Stimulated activated CD4-positive, alpha-beta T cell treated with anti-CD3 and anti-CD28 coated beads, Interleukin-12 subunit alpha, Interleukin-12 subunit beta, amount 100 ng/mL, for 48 hours (primary cell): ENCODE measurements at regions not wholly inside any gene's neighbourhood (a gene's known extent, or its start where the extent isn't known, plus 50 kb on each side); places are given as distances from the start of the nearest gene placed in this dataset.

Experiments used
- DNase-seq, 3 donors: peaks; one replicate each; pipeline ENCODE4 v3.0.0-alpha.2; 2020; ENCODE audit warnings: low read depth in 2 of 3, low spot score in 1 of 3

DNA sequence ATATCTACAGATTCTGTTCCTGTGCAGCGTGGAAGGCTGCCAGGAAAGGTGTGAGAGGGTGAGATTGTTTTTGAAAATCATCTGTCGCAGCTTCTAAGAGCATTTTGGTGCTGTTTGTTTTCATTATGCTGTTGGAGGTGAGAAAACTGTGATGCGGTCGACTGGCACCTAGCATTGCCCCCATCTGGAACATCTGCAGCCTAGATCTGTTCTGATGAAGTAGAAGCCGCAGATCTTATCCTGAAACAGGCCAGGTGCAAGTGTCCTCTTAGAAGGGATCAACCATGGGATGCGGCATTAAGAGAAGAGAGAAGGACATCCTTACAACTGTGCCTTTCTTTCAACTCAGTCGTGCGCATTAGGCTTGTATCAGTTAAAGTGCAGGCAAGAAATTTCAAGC is 167.3 kb downstream of the CDH26 start:
- DNase-seq: no peak

DNA sequence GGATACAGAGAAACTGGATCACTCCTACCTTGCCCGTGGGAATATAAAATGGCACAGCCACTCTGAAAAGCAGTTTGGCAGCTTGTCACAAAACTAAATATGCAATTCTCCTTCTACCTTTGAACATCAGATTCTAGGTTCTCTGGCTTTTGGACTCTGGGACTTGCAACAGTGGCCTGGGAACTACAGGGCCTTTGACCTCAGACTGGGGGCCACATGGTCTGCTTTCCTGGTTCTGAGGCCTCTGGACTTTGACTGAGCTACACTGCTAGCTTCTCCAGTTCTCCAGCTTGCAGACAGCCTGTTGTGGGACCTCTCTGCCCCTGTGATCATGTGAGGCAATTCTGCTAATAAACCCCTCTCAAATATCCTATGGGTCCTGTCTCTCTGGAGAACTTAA is 168.8 kb downstream of the CDH26 start:
- no peak for DNase-seq

DNA sequence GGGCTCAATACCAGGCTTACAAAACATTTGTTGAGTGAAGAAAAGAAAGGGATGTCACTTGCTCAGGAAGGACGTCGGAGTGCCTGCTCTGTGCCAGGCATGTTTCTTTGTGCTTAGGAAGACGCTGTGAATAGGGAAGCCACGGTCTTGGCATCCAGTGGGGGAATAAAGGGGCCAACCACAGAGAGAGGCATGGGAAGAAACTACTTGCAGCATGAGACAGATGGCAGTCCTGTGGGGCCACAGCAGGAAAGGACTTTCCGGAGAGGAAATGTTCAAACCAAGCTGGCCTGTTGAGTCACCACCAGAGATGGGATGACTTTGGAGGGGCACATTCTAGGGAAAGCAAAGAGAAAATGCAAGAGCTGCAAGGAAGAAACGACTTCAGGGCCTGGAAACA is 173.2 kb downstream of the CDH26 start:
- DNase-seq: no peak

DNA sequence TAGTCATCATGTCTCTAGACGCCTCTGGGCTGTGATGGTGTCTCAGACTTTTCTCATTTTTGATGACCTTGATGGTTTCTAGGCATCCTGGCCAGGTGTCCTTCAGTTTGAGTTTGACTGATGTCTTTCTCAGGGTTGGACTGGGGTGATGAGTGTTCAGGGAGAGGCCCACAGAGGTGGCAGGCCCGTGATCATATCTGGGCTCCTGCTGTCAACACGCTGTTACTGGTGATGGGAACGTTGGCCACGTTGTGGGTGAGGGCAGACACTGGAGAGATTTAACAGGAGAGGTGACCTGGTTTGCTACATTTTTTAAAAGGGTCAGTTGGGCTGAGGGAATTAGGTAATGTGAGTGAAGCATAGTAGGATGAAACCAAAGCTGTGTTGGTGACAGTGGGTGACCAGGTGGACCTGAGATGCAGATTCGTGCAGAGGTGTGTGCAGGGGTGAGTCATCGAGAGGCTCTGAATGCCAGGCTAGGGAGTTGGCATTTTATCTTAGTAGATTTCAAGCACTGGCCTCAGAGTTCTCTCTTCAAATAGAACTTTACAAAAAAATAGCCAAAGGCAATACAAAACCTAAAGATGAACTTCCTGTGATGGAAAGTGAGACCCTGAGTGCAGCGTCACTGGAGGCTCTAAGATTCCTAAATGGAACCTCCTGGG is 174.1 kb downstream of the CDH26 start:
- no peak for DNase-seq

DNA sequence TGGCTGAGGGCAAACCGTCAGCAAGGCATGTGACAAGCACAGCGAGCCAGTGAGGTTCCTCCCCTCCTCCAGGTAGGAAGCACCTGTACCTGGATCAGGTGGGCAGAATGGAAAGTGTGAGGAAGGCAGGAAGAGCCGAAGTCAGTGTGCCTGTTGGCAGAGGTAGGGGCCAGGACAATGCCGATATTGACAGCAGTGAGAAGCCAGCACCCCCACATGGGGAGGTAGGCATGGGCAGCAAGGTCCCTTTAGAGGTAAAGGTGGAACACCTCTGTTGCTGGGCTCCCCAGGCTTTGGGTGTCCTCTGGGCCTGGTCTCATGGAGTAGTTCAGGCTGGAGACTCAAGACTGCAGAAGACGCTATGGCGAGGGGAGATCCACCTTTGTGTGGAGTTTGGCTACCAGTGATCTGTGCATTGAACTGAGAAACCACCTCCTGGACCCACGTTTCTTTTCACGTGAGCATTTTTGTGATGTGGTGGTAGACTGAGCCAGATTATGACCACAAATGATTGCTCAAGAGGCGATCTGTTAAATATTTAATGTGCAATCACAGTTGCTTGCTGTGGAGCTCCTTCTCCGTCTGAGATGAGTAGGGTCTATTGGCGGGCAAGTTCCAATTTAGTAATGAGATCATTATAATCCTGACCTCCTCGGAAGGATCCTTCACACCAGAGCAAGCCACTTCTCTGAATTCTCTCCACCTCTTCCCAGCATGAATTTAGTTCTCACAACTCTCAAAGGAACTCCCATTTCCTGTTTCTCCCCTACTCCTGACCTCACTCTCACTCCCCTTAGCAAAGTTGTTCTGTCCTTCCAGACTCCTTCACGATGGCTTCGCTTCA is 174.8 kb downstream of the CDH26 start:
- no peak for DNase-seq

DNA sequence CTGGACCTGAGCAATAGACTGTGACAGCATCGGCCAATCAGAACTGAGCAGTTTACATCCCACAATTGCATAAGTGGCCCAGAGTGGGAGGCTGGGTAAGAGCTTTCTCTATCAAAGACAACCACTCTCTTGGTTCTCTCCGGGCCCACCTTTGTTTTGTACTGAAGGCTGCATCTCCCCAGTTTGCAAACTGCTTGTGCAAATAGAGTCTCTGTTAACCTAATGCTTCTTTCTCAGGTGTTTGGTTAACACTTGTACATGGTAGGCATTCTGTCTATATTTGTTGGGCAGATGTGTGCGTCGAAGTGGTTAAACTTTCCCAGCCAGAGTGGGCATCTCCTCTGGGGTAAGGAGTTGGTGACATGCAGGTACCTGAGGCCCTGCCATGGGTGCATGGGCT is 177.1 kb downstream of the CDH26 start:
- DNase-seq: no peak

DNA sequence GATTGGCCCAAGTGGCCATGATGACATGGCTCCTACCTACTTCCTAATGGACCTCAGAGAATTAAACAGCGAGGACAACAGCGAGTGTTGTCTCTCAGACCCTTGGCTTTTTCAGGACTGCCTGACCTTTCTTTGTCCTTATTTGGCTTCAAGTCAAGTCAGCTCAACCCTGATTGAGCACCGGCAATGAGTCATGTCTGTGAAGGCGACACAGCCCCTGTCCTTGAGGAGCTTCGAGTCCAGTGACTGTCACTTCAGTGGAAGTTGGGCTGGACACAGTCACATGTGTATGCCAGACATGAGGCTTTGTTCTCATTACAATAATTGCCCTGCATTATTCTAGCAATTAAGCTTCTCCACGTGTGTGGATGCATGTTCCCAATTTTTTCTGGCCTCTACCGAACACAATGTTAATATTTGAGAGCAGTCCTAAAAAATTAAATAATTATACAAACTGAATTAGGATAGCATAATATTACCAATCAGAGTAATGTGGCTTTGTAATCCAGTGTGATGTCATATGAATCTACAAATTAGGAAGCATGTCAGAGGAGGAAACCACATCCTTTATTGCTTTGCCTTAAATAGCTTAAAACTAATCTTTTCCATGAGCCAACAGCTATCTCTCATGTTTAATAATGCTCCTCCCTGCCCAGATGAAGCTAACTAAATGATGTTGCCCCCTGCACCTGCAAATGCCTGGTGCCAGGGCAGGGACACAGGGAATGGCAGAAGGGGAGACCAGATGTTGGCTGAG is 178.6 kb downstream of the CDH26 start:
- no peak for DNase-seq

DNA sequence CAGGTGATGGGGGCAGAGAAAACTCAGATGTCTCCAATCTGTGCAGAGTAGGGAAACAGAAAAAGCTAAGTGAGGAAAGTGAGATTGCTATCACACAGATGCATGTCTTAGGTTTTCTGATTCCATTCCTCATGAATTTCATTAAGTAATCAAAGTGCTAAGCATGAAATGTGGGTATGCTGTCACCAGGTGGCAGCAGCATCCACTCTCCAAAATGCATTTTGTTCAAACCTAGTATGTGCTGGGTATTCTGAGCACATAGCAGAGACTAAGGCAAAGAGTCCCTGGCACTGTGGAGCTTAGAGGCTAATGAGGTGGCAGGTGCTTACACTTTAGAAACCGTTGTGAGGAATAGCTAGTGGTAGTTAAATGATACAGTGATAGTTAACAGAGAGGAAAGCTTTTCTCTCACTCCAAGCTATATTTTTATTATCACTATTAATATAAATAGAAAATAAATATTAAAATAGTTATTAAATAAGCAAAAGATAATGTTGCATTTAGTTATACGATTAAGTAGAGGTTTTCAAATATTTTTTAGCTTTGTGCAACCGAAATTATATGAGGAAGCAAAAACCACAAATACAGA is 179.5 kb downstream of the CDH26 start:
- DNase-seq: peak; percentile 12 to 35 (median 15)

DNA sequence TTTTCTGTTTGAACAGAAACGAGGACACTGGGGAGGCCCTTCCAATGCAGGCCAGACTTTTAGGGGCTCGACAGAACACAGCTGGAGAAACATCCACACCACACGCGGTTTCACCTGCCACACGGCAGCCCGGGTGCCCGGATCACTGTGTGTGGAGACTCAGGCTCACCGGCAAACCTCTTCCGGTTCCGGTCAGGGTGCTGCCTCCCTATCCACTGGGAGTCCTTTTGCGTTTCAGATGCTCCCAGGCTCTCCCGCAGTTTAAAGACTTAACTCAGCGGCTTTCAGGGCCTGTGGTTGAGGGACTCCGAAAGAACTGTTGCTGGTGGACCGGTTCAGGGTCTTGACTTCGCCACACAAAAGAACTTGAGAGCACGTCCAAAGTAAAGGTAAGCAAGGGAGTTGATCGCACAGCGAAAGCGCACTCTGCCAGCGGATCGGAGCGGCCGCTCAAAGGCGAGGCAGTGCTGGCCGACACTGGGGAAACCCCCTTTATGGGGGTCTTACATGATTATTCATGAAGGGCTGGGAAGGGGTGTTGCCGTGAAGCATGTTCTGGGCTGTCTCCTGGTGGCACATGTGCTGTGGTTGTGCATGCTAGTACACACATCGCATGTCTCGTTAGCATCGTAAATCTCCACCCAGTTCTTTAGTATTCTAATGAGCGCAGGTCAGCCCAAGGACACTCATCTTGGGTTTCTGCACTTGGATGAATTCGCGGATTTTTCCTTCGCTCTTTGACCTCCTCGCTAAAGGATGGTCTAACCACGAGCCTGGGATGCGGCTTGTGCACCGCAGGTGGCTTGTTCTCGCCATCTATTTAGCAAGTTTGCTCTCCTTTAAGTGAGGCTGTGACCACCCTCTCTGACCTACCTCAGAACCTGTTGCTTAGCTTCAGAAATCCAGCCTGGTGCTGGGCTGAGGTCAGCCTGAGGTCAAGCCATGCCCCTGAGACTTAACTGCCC is 180.3 kb downstream of the CDH26 start:
- peak; percentile 15 to 33 (median 19) for DNase-seq

DNA sequence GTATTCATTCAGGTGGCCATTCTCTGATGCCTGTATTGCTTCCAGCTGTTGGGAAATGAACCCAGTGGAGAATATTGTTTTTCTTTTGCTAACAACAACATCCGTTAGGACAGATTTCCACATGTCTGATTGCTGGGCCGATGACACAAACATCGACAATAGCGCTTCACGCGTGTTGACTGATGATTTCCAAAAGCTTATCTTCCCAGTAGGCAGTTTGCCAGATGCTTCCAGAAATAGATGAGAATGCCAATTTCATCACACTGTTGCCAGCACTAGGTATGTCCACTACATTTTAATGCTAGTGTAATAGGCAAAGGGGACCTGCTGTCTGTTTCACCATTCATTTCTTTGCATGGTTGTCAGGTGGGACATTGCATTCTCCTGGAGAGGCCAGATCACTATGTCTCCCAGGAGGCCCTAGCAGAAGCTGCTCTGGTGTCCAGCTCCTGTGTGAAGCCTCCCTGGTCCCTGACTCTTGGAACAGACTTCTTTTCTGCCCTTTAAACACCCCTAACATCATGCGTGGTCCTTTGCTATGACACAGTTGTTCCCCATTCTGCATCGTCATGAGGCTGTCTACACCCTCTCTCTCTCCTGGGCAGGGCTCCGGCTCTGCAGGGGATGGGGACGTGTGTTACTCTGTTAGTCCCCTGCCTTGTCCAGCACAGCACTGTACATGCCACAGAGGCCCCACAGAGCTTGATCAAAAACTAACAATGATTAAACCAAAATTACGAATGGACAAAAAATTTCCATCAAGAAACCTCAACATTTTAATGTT is 181.6 kb downstream of the CDH26 start:
- no peak for DNase-seq

DNA sequence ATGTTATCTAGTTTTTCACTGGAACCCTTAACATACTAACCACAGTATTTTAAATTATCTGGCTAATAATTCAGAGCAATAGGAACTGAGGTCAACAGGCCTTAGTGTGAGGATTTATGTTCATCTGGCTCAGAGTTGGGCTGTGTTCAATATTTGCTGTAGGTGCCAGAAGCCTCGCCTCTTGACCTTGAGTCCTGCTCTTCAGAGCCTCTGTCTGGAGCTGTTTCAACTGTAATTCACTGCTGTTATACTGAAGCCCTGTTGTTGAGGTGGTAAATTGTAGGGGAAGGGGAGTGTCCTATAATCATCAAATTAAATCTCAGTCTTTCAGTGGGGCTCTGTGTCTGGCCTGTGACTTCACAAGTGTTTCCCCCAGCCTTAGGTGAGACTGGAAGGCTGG is 184.4 kb downstream of the CDH26 start:
- DNase-seq: no peak

DNA sequence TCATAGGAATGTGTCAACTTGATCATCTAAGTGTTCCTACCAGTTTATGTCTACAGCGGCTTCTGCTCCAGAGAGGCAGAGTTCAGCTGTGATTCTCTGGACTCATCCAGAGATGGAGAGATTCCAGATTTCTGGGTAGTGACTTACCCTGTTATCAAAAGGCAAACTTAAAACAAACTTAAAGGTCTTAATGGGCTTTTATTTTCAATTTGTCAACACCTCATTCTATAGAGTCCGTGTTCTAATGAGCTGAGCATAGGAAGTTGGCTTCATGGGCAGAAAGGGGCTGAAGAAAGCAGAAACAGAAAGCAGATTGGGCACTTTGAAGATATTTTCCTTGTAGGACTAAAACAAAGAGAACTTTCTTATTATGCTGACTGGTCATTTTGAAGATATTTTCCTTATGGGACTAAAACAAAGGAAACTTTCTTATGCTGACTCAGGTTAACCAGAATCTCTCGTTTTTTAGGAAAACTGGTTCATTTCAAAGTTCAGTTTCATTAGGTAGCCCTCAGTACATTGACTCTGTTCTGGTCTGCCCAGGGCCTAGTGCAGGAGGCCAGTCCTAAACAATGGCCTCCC is 185.1 kb downstream of the CDH26 start:
- DNase-seq: no peak

DNA sequence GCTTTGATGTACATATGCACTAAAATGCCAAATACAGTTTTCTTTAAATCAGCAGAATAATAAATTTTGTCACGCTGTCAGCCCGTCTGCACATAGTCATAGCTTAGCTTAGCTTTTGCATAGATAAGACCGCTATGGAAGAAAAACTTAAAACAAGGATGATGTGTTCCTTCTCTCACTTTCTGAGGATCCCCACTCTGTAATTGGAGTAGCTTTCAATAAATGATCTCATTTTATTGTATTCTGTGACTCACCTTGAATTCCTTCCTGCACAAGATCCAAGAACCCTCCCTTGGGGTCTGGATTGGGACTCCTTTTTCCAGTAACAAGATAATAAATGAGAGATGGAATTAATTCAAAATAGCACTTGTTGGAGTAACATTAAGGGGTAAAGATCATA is 186.2 kb downstream of the CDH26 start:
- no peak for DNase-seq

DNA sequence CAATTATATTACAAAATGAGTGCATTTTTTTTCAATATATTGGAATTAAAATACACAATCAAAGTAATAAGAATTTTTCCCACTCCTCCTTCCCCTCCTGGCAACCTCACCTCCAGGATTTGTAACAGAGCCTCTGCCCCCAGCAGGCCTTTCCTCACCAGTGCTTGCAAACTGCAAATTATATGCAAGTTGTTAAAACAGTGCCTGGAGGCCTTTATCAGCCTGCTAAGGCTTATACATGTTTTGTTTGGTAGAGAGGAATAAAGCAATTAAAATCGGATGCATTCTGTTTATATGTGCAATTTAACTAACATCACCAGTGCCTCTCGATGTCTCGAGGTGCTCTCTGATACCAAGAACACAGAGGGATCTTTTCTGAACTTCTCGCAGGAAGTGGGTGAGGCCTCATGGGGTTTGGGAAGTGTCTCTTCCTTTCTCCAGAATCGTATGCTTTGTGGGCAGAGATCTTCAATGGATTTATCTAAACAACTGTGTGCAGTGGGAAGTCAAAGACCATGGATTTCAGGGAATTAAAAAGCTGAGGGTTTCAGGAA is 186.8 kb downstream of the CDH26 start:
- no peak for DNase-seq

DNA sequence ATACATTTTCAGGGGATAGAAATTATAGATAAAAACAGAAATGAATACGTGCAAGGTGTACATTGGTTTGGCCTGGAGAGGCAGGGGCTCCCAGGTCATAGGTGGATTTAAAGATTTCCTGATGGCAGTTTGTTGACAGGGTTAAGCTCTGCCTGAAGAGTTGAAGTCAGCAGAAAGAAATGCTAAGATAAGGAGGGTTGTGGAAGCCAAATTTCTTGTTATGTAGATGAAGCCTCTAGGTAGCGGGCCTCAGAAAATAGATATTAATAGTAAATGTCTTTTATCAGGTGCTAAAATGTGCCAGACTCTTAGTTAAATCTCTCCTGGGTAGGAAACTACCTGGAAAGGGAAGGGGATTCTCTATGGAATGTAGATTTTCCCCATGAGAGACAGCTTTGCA is 188.8 kb downstream of the CDH26 start:
- DNase-seq: no peak

DNA sequence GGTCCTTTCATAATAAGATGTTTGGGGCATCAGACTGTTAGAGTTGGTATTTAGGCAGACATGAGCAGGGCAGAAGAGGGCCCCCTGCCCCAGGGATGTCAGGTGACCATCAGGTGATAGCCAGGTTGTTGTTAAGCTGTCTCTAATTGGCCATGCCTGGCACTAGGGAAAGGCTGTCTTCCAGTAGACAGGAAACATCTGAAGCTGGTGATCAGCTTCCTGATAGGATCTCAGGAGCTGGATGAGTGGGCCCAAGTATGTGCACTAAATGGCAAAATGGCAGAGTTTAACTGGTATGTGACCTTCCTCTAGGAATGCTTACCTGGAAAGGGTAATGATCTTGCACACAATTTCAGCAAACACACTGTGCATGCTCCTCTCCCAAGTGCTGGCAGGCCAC is 190.7 kb downstream of the CDH26 start:
- no peak for DNase-seq

DNA sequence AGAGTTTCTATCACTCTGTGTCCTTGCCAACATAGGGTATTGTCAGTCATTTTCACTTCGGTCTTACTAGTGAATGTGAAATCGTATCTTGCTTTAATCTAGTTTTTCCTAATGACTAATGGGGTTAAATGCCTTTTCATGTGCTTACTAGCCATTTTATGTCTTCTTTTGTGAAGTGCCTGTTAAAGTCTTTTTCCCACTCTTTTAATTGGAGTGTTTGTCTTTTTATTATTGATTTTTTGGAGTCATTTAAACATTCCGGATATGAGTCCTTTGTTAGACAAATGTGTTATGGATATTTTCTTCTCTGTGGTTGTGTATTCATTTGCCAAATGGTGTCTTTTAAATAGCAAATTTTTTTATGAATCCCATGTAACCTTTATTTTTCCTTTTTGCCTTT is 194.6 kb downstream of the CDH26 start:
- no peak for DNase-seq

DNA sequence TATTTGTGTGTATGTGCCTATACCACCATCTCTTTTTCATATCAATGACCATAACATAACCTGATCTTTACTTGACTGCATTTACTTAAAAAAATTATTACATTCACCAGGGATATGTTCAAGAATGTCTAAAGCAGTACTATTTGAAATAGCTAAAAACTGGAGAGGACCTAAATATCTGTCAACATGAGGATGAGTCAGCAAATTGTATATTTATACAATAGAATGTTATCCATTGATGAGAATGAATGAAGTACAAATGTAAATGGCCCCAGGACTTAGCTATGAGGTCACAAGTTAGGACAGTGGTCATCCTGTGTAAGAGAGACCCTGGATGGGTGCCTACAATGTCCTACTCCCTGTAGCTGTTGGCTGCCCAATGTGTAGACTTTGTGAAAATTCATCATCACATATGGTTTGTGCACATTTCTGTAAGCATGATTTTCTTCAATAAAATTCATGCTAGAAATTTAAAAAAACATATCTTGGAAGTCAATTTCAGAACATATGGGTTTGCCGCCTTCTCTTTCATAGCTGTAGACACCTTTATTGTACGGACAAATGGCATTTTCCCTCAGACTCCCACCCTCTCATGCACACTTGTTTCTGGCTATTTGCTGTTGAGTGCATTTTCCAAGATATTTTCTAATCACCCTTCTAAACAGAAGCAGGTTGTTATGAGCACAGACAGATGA is 202.4 kb downstream of the CDH26 start:
- no peak for DNase-seq
